ENCODE measurements at regions not wholly inside any gene's neighbourhood (a gene's known extent, or its start where the extent isn't known, plus 50 kb on each side); places are given as distances from the start of the nearest gene placed in this dataset.
"Not testable (repeated sequence)": the region's sequence is repeated elsewhere in the genome, so short reads cannot be mapped to it uniquely, and the experiment has no call there.

GRCh38 chr4:170529748-170530722 is 440.3 kb upstream of the AADAT start:
- no peak for DNase-seq

GRCh38 chr4:170526471-170526870 is 436.7 kb upstream of the AADAT start:
- no peak for DNase-seq

- DNase-seq: no peak
These were observed 432.7 kb upstream of the AADAT start for GRCh38 chr4:170522427-170522970.

- DNase-seq: no peak
These were observed 407.9 kb upstream of the AADAT start for GRCh38 chr4:170497689-170498088.

GRCh38 chr4:170497112-170497511 is 407.4 kb upstream of the AADAT start:
- DNase-seq: no peak

GRCh38 chr4:170491981-170492380 is 402.2 kb upstream of the AADAT start:
- no peak for DNase-seq

GRCh38 chr4:170476351-170476750 is 386.6 kb upstream of the AADAT start:
- no peak for DNase-seq

GRCh38 chr4:170465429-170465828 is 375.7 kb upstream of the AADAT start:
- no peak for DNase-seq

GRCh38 chr4:170464614-170465197 is 374.9 kb upstream of the AADAT start:
- DNase-seq: no peak

- no peak for DNase-seq
These were observed 357.0 kb upstream of the AADAT start for GRCh38 chr4:170446782-170447181.

GRCh38 chr4:170441146-170441545 is 351.4 kb upstream of the AADAT start:
- DNase-seq: not testable (repeated sequence)

GRCh38 chr4:170428929-170429328 is 339.2 kb upstream of the AADAT start:
- DNase-seq: no peak

GRCh38 chr4:170425521-170426143 is 335.9 kb upstream of the AADAT start:
- no peak for DNase-seq

- no peak for DNase-seq
These were observed 335.3 kb upstream of the AADAT start for GRCh38 chr4:170425040-170425439.

GRCh38 chr4:170423137-170423536 is 333.4 kb upstream of the AADAT start:
- DNase-seq: no peak

GRCh38 chr4:170420255-170420693 is 330.5 kb upstream of the AADAT start:
- DNase-seq: no peak

GRCh38 chr4:170414961-170415360 is 325.2 kb upstream of the AADAT start:
- DNase-seq: no peak

- DNase-seq: no peak
These were observed 324.6 kb upstream of the AADAT start for GRCh38 chr4:170414360-170414759.

GRCh38 chr4:170413951-170414350 is 324.2 kb upstream of the AADAT start:
- DNase-seq: no peak

- no peak for DNase-seq
These were observed 310.6 kb upstream of the AADAT start for GRCh38 chr4:170400361-170400760.

- no peak for DNase-seq
These were observed 310.0 kb upstream of the AADAT start for GRCh38 chr4:170399581-170400293.

- DNase-seq: no peak
These were observed 308.5 kb upstream of the AADAT start for GRCh38 chr4:170398218-170398617.

GRCh38 chr4:170395773-170396172 is 306.0 kb upstream of the AADAT start:
- no peak for DNase-seq
